M059J (cell line): ENCODE measurements at regions not wholly inside any gene's neighbourhood (a gene's known extent, or its start where the extent isn't known, plus 50 kb on each side); places are given as distances from the start of the nearest gene placed in this dataset.

Experiments used
- DNase-seq: peaks from one replicate; pipeline ENCODE4 v3.0.0-alpha.2; 2012; ENCODE audit warnings: low read depth

- DNase-seq, result no peak
Measured at GRCh38 chr9:126125577-126125976, 201.1 kb upstream of the MVB12B start.

DNA sequence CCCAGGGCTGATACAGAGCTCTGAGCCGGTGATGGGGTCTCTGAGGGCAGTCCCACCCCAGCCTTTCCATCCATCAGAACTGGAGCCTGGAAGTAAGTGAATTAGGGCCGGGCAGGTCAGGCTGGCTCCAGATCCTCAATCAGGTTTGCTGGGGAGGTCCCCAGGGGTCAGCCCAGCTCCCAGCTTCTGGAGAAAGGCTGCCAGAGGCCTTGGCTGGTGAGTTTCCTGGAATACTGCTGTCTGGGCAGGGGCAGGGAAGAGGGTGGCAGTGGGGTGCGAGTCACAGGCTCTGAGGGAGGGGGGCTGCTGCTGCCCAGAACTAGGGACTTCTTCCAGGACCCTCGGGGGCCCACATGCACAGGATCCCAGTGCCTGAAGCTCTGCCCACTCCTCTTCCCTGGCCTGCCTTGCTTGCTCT lies 200.6 kb upstream of the MVB12B start:
- no peak for DNase-seq

GRCh38 chr9:126126807-126127206 lies 199.8 kb upstream of the MVB12B start:
- DNase-seq, result no peak

- no peak for DNase-seq
Measured at GRCh38 chr9:126127591-126127990, 199.0 kb upstream of the MVB12B start.

- no peak for DNase-seq
Measured at GRCh38 chr9:126128494-126129142, 198.0 kb upstream of the MVB12B start.

DNA sequence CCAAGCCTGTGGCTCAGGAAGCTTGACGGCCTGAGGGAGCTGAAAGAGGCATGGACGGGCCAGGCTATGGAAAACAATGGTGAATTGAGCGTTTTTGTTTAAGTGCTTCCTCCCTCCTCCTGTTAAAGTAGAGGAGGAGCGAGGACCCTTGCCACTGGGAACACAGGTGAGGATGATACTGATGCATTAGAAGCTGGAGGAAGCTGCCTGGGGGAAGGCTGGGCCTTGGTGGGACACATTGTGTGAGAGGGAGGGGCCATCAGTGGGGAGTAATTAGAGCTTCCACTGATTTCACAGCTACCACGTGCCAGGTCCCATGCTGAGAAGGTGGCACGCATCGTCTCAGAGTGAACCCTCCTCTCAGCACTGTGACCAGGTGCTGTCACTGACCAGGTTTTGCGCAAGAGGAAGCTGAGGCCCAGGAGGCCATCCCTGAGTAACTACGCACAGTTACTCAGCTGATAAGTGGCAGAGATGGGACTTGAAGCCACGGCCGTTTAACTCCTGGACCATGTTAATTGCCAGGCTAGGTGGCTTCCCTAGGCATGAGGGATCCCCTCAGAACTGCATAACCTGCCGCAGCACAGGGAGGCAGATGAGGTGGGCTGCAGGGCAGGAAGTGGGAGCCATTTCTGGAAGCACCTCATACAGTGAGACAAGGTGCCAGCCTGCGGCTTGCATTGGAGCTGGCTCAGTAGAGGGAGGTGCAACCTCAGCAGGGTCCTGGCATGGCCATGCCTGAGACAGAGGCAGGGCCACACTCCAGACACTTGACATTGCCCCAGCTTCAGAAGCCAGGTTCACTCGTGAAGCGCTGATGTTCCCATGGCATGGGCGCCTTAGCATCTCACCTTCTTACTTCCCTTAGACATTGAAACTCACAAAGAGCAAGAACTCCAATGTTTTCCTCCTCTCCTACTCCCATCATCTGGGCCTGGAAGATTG lies 195.3 kb upstream of the MVB12B start:
- DNase-seq, result no peak

GRCh38 chr9:126132746-126133145 lies 193.9 kb upstream of the MVB12B start:
- no peak for DNase-seq

DNA sequence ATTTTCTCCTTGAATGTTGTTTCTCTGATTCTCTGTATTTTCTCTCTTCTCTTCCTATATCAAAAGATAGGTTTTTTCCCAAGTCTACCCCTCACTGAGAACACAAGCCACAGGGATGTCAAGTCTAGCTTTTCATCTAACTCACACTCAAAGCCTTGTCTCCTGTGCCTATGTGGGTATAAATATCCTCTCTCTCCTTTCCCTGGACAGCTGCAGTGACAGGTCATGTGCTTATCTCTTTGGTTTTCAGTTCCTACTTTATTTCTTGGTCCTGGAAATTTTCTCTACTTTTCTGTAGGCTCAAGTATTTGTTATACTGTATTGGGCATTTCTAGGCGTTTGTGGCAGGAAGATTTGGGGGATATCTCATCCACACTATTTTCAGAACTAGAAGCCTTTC lies 182.4 kb upstream of the MVB12B start:
- DNase-seq, result no peak

DNA sequence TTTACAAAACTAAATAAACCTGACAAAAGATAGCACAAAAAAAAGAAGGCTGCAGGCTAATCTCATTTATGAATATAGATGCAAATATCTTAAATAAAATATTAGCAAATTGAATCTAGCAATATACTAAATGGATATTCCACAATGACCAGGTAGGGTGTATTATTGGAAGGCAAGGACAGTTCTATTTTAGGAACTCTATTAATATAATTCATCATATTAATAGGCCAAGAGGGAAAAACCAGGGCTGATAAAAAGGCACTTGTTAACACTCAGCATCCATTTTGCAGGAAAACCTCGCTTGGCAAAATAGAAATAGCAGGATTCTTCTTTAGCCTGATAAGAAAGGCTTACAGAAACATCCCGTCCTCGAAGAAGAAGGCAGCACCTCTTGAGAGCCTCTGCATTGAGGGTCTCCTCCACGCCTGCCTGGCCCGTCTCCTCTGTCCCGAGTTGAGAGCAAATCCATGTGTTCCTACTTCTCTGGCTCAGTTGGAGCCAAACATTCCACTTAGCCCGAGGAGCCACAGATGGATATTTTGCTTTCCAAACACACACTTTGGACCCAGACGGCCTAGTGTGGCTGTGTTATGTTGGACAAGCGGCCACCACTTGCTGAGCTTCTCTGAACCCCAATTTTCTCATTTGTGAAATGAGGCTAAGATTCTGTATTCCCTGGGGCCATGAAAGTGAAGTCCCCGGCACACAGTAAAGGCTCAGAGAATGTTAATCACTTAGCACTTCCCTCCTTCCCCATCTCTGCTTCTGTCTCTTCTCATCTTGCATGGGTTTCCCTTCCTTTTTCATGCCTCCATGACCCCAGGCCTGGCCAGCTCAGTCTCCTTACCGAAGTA lies 181.8 kb upstream of the MVB12B start:
- DNase-seq, result no peak

DNA sequence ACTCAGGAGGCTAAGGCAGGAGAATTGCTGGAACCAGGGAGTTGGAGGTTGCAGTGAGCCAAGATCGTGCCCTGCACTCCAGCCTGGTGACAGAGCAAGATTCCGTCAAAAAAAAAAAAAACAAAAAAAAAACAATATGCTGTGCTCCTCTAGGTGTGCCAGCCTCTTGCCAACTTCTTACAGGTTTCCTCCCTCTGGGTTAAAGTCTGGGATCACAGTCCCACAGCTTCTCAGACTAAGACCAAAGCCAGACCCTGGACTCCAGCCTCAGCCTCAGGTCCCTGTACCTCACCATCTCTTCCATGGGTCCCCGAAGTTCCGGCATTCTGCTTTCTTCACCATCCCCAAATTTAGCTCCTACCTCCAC lies 180.8 kb upstream of the MVB12B start:
- no peak for DNase-seq

GRCh38 chr9:126146254-126147145 lies 180.1 kb upstream of the MVB12B start:
- peak; percentile 12 for DNase-seq

DNA sequence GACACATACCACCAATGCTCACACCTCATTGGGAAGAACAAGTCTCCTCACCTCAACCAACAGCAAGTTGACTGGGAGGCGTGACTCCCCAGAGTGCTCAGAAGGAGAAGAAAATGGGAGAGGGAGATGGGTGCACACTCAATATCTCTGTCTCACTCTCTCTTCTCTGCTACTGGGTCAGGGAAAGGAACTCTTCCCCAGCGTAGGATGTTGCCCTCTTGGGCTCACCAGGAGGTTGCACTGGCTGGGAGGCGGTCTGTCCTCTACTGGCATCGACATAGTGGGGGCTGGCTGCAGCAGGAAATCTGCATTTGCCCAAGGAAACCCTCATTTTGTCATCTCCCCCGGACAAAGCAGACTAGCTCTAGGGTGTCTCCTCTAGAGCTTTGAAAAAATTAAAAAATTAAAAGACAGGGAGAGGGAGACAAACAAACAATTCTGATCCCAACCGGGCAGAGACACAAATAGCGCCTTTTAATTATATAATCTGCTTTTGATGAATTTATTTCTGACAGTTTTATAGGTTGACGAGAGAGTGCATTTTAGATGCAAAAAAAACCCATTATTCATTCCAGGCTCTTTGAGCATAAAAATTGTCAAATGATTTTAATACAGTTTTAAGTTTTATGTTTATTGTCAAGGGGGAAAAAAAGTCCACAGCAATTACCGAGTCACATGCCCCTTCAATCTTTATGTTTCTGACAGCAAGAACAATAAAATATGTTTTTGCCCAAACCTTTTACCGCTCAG lies 179.3 kb upstream of the MVB12B start:
- no peak for DNase-seq

DNA sequence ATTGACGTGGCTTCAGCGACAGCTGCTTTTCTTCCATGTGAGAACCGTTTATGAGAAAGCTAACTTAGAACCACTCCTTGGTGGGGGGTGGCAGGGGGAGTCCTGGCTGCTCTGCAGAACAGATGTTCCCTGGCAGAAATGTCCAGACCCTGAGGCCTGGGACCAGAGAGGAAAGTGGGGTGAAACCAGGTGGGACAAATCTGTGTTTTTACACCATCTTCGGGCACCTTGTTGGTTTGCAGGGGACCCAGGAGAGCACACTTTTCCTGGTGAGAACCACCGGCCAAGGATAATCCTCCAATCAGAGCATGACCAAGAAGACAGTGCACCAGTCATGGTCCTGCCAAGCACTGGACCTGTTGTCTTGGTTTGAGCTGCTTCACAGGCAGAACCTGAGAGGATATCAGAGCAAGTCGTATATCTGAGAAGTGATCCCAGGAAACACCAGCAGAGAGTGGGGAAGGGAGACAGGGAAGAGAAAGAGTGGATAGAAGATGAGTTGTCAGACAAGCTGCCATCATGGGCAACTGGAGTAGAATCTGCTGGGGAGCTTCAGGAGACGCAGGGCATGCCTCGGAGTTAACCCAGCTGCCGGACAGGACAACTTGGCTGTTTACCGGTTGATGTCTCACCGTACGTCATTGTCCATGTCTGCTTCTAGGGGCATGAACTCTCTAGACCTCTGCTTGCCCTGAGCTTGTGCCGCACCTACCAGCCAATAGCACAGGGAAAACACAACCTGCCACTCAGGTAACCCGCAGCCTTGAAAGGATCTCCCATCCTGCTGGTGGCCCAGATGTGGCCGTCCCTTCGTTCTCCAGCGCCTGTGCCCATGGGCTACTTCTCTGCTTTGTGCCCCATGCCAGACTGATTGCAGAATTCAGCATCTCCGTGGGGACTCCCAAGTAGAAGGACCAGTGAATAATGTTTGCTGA lies 178.4 kb upstream of the MVB12B start:
- DNase-seq, result no peak

GRCh38 chr9:126148994-126149393 lies 177.6 kb upstream of the MVB12B start:
- DNase-seq, result no peak

- DNase-seq, result no peak
Measured at GRCh38 chr9:126149661-126150060, 177.0 kb upstream of the MVB12B start.

DNA sequence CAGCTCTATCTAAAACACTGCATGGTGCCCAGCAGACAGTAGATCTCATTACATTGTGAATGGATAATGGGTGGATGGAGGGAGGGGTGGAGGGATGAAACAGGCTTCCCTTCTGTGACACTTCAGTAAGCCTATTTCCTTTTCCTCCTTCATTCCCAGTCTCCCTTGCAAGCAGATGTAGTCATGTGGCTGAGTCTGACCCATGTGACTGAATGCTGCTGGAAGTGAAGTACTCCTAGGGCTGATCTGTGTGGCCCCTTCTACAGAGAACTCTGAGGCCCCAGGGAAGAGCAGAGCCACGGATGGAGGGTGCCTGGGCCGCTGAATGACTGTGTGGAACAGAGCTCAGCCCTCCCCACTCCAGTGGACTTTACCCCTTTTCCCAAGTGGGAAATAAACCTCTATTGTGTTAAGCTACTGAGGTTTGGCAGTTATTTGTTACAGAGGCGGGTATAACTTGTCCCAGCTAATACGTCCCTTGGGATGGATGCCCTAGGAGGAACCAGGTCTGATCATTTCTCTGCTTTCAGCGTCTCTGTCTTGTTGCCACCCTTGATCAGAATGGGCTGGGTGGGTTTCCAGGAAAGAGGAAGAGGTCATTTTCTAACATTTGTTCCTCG lies 176.1 kb upstream of the MVB12B start:
- no peak for DNase-seq

- DNase-seq, result peak; percentile 6
Measured at GRCh38 chr9:126151031-126151685, 175.5 kb upstream of the MVB12B start.

DNA sequence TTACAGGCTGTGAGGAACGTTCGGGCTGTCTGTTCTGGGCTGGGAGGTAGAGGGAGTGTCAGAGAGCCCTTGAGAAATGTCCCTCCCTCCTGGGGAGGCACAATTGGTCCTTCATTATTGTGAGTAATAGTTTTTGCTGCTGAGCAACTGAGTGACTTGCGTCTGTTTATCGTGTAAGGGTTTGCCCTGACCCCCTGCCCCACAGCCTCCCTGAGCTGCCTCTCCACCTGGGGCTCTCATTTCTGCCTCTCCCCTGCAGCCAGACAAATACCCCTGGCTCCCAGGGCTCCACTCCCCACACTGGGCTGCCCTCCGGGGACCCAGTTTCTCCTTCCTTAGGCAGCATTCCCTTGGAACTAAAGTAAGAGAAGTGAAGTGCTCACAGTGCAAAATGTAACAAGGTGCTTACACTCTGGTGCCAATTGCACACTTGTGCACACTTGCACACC lies 174.9 kb upstream of the MVB12B start:
- DNase-seq, result peak; percentile 31
